ENCODE measurements at regions not wholly inside any gene's neighbourhood (a gene's known extent, or its start where the extent isn't known, plus 50 kb on each side); places are given as distances from the start of the nearest gene placed in this dataset.
"Not testable (repeated sequence)": the region's sequence is repeated elsewhere in the genome, so short reads cannot be mapped to it uniquely, and the experiment has no call there.

- no peak for DNase-seq
Measured at GRCh38 chr9:21533597-21533996, 51.5 kb upstream of the IFNE start.

GRCh38 chr9:21535396-21535795 lies 53.3 kb upstream of the IFNE start:
- no peak for DNase-seq

GRCh38 chr9:21542787-21543186 lies 60.7 kb upstream of the IFNE start:
- DNase-seq, result no peak

- DNase-seq, result no peak
Measured at GRCh38 chr9:21543187-21543586, 61.1 kb upstream of the IFNE start.

- DNase-seq, result not testable (repeated sequence)
Measured at GRCh38 chr9:21543816-21544215, 61.7 kb upstream of the IFNE start.

DNA sequence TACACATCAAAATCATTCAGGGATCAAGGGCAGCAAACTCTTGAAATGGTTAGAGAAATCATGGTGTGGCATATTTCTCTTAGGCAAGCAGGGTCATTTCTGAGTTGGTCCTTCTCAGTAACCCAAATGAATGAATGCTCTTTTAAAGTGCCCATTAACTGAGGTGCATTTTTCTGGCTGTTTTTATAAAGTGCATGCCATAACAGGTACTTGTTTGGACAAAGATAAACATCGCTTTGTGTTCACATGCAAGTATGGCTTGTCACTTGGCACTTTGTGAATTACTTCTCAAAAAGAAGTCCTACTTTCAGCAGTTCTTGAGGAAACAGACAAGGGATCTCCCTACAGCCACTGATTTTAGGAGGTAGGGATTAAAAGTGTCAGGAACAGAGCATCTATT lies 64.8 kb upstream of the IFNE start:
- DNase-seq, result no peak

DNA sequence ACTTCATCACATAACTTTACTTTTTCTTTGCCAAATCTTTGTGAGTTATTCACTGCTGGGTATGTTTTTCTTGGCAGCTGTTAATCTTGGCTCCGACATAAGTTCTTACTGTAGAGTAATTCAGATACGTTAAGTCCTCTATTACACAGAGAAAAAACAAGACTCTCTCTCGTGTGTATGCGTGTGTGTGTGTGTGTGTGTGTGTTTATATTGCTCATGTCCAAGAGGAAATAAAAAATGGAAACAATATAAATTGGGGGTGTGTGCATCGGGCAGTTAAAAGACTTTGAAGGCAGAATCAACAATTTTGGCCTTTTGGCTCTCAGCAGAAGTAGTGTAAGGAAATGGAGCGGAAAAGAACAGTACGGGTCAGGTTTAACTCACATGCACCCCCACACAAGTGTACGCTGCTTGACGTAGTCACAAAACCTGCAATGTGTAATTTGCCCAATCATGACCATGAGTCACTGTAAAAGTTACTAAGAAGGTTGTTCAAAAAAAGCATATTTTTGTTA lies 67.2 kb upstream of the IFNE start:
- peak; percentile 71 for DNase-seq

- DNase-seq, result no peak
Measured at GRCh38 chr9:21549890-21550289, 67.8 kb upstream of the IFNE start.

- DNase-seq, result no peak
Measured at GRCh38 chr9:21550392-21550791, 68.3 kb upstream of the IFNE start.

GRCh38 chr9:21551401-21551800 lies 69.3 kb upstream of the IFNE start:
- DNase-seq, result no peak

- DNase-seq, result no peak
Measured at GRCh38 chr9:21552244-21553170, 70.4 kb upstream of the IFNE start.

- DNase-seq, result no peak
Measured at GRCh38 chr9:21553441-21553840, 71.3 kb upstream of the IFNE start.

DNA sequence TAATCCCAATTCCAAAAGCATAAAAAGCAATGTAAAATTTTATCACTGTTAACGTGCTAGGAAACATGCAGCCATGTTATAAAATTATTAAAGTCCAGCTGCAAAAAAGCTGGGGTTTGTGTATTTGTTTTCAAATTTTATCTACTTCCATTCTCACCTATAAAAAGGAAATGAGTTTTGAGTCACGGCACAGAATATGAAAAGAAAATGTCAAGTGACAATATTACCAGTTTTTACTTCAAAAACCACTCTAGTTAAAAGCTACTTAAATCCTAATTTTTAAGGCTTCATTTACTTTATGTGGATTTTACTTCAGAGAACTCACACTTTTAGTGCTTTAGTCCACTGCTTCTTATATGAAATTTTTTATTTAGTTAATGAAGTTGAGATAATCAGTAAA lies 72.7 kb upstream of the IFNE start:
- DNase-seq, result no peak

DNA sequence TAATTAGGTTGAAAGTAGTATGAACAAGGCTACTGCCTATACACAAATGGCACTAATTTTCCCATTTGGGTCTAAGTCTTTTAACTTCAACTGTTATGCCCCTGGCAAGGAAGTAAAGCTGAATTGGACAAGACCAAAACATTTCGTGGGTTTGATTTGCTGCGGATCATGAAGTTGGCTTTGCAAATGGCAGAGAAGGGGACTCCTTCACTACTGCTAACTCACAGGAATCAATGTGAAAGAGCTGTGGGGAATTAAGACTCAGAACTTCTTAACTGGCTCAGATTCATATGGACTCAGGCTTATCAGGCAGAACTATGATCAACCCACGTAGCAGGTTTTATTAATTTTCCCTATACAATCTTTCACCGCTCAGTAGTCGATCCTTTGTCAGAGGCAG lies 73.8 kb upstream of the IFNE start:
- no peak for DNase-seq

DNA sequence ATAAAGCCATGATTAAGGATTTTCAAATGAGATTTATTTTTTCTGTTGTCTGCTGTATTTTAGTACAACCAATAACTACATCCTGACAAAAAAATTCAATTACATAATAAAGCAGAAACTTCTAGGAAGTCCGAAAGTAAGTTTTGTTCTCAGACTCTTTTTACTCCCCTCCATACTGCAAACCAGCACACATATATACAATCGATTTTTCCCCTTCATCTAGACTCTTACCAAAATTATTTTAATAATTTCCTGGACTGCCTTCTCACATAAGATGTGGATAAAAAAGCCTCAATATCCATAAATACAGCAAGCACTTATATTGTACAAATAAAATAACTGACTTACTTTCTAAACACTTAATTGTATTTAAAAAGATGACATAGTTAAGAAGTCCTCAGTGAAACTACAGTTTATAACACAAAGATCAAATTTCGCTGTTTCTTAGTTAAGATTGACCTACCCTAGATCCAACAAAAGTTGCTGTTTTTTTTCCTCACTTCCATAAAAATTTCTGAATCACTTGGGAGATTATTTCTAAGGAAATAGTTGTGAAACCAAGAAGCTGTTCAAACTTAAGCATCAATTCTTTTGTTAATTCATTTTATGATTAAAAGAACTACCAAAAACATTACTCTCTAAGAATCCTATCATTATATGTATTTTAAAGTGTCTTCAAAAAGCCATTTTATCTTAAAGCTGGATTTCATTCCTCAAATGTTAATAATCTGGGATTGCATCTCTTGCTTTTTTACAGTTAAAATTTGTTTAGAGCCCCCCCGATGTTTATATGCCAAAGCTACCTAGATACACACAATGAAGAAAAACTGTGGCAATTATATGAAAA lies 74.7 kb upstream of the IFNE start:
- no peak for DNase-seq

GRCh38 chr9:21557428-21557768 lies 75.3 kb upstream of the IFNE start:
- no peak for DNase-seq

DNA sequence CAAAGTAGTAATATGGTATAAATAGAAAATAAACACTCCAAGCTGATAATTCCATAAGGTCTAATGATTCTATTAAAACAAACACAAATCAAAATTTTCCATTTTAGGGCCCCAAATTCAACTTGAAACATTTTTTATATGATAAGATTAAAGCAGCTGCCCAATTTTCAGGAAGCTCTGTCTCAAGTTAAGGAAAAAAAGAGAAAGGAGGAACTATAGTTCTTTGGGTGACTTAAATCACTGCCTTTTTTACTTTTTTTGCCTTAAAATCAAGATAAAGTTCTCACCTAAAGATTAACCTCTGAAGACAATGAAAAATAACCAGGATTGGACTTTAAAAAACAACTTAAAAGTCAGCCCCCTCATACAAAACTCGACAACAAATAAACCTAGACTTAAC lies 76.0 kb upstream of the IFNE start:
- peak; percentile 18 for DNase-seq

GRCh38 chr9:21558615-21559401 lies 76.7 kb upstream of the IFNE start:
- peak; percentile 27 for DNase-seq

GRCh38 chr9:21559402-21560280 lies 77.5 kb upstream of the IFNE start:
- peak; percentile 30 for DNase-seq

- no peak for DNase-seq
Measured at GRCh38 chr9:21560281-21560745, 78.2 kb upstream of the IFNE start.

GRCh38 chr9:21561502-21561901 lies 79.4 kb upstream of the IFNE start:
- no peak for DNase-seq

Measured in tongue (tissue), 1 donor.